A549 (cell line): ENCODE measurements at regions not wholly inside any gene's neighbourhood (a gene's known extent, or its start where the extent isn't known, plus 50 kb on each side); places are given as distances from the start of the nearest gene placed in this dataset.

Experiments used
- ATAC-seq, 2 experiments: fragments of 200-7000 bp in 1 of 2; fragments of >200 bp in 1 of 2; cut with Nextera tagmentation in 1 of 2; cut with Tn5 transposase in 1 of 2; 3 replicates each; pipeline versions ENCODE4 v1.8.0 to v1.9.1; 2018 to 2020; ENCODE audit warnings: mild to moderate bottlenecking in 1 of 2, moderate library complexity in 1 of 2
- CTCF ChIA-PET: fragments of 300-600 bp; sonication (Branson Sonifier 250); formaldehyde crosslinking; extraction: SDS; loops from one replicate; lab custom pipeline; 2021; ENCODE audit warnings: antibody characterized with exemption, inconsistent platforms; lab: Yijun Ruan, JAX
- POLR2A ChIA-PET: fragments of 350-600 bp; formaldehyde crosslinking; extraction: SDS; loops from one replicate; lab custom pipeline; 2021; ENCODE audit warnings: antibody characterized with exemption, inconsistent platforms; lab: Yijun Ruan, JAX
- DNase-seq, 2 experiments: peaks; one replicate each; pipeline versions ENCODE4 v3.0.0 to v3.0.0-alpha.2; 2011 to 2016; ENCODE audit warnings: low read depth in 1 of 2, low spot score in 1 of 2
- FAIRE-seq: peaks from 2 replicates; lab custom pipeline; 2011; peaks lifted over from hg19 to GRCh38; lab: Jason Lieb, UNC
- H3K27ac ChIP-seq, 2 experiments: fragments of >200 bp; sonication (Bioruptor Twin); formaldehyde crosslinking; 3 replicates each; pipeline ENCODE4 v1.5.1; 2016 to 2017
- H3K4me1 ChIP-seq: fragments of >200 bp; sonication (Bioruptor Twin); formaldehyde crosslinking; 3 replicates; pipeline ENCODE4 v1.6.1; 2016
- H3K4me2 ChIP-seq: fragments of >200 bp; sonication (Bioruptor Twin); formaldehyde crosslinking; 3 replicates; pipeline ENCODE4 v1.6.1; 2016
- H3K4me3 ChIP-seq: fragments of >200 bp; sonication (Bioruptor Twin); formaldehyde crosslinking; 3 replicates; pipeline ENCODE4 v1.5.1; 2016
- H3K9me3 ChIP-seq: fragments of >200 bp; sonication (Bioruptor Twin); formaldehyde crosslinking; 3 replicates; pipeline ENCODE4 v1.6.1; 2016
- CBX2 ChIP-seq: fragments of 200-600 bp; sonication (generic); IDR thresholded peaks from 2 replicates; pipeline ENCODE4 v1.6.1; 2016; ENCODE audit warnings: low read depth, mild to moderate bottlenecking, borderline replicate concordance
- EHMT2 ChIP-seq: fragments of 200-600 bp; sonication (generic); IDR thresholded peaks from 2 replicates; pipeline ENCODE4 v1.6.1; 2016; ENCODE audit warnings: antibody characterized with exemption, low read depth, mild to moderate bottlenecking, moderate library complexity
- FOSL2 ChIP-seq, 2 experiments: fragments of 450-650 bp in 1 of 2; fragments of >200 bp in 1 of 2; sonication (Bioruptor Twin) in 1 of 2; formaldehyde crosslinking; IDR thresholded peaks; 2 replicates each; pipeline versions ENCODE4 v1.5.0 to v1.6.1; 2016 to 2020; ENCODE audit warnings: mild to moderate bottlenecking in 1 of 2, moderate library complexity in 1 of 2
- HEYL ChIP-seq: fragments of 250-450 bp; sonication (Bioruptor Pico); IDR thresholded peaks from 2 replicates; pipeline ENCODE4 v1.8.0; 2021; ENCODE audit warnings: mild to moderate bottlenecking, moderate library complexity
- HOXA7 ChIP-seq: fragments of 250-450 bp; sonication (Bioruptor Pico); IDR thresholded peaks from 2 replicates; pipeline ENCODE4 v1.5.0; 2020; ENCODE audit warnings: mild to moderate bottlenecking, moderate library complexity
- HOXB13 ChIP-seq: fragments of 250-450 bp; sonication (Bioruptor Pico); IDR thresholded peaks from 2 replicates; pipeline ENCODE4 v1.5.0; 2020; ENCODE audit warnings: low read depth, mild to moderate bottlenecking, moderate library complexity
- HOXB5 ChIP-seq: fragments of 250-450 bp; sonication (Bioruptor Pico); IDR thresholded peaks from 2 replicates; pipeline ENCODE4 v1.5.0; 2020; ENCODE audit warnings: mild to moderate bottlenecking, moderate library complexity
- JUN ChIP-seq, 2 experiments: fragments of >200 bp; sonication (Bioruptor Twin); formaldehyde crosslinking; IDR thresholded peaks; 2 replicates in 1 of 2; 3 replicates in 1 of 2; pipeline ENCODE4 v1.6.1; 2016 to 2017
- JUNB ChIP-seq: fragments of >200 bp; sonication (Bioruptor Twin); formaldehyde crosslinking; IDR thresholded peaks from 2 replicates; pipeline ENCODE4 v1.6.1; 2016
- MAZ ChIP-seq: fragments of 150-350 bp; IDR thresholded peaks from 2 replicates; pipeline ENCODE4 v1.6.1; 2014; ENCODE audit warnings: antibody characterized with exemption, low read depth, low read length, borderline replicate concordance
- NFE2L2 ChIP-seq: fragments of 150-350 bp; conservative IDR thresholded peaks from 2 replicates; pipeline ENCODE4 v1.6.1; 2014; ENCODE audit warnings: low read length
- NR3C1 ChIP-seq: fragments of >200 bp; sonication (Bioruptor Twin); formaldehyde crosslinking; IDR thresholded peaks from 3 replicates; pipeline ENCODE4 v1.6.1; 2017
- POLR2A ChIP-seq: IDR thresholded peaks from 2 replicates; pipeline ENCODE4 v1.6.1; 2012; ENCODE audit warnings: mild to moderate bottlenecking, low read length
- RARB ChIP-seq: fragments of 250-450 bp; sonication (Bioruptor Pico); IDR thresholded peaks from 2 replicates; pipeline ENCODE4 v1.8.0; 2021; ENCODE audit warnings: mild to moderate bottlenecking, moderate library complexity
- RCOR1 ChIP-seq: fragments of 150-350 bp; IDR thresholded peaks from 2 replicates; pipeline ENCODE4 v1.6.1; 2014; ENCODE audit warnings: antibody characterized with exemption, low read length, low read depth
- SMC3 ChIP-seq: fragments of >200 bp; sonication (Bioruptor Twin); formaldehyde crosslinking; IDR thresholded peaks from 3 replicates; pipeline ENCODE4 v1.6.1; 2018; ENCODE audit warnings: inconsistent platforms
- ZNF302 ChIP-seq: fragments of 250-450 bp; sonication (Bioruptor Pico); IDR thresholded peaks from 2 replicates; pipeline ENCODE4 v1.9.0; 2021; ENCODE audit warnings: inconsistent platforms, mild to moderate bottlenecking, moderate library complexity
- WGBS: methylation state at CpG from one replicate; pipeline ENCODE4 v1.1.6; 2017; ENCODE audit errors: missing lambda C conversion rate; 5-methylcytosine and 5-hydroxymethylcytosine counted together
- TF ChIP-seq, protein P1 (sequence below): fragments of 150-350 bp; IDR thresholded peaks from 2 replicates; pipeline ENCODE4 v1.6.1; 2014; ENCODE audit warnings: low read depth, mild to moderate bottlenecking, low read length
- TF ChIP-seq, protein P2 (sequence below): fragments of >200 bp; sonication (Bioruptor Twin); formaldehyde crosslinking; IDR thresholded peaks from 2 replicates; pipeline ENCODE4 v1.6.1; 2016
- TF ChIP-seq, protein P3 (sequence below): fragments of >200 bp; sonication (Bioruptor Twin); formaldehyde crosslinking; IDR thresholded peaks from 3 replicates; pipeline ENCODE4 v1.6.1; 2016
- TF ChIP-seq, protein P4 (sequence below): IDR thresholded peaks from 2 replicates; pipeline ENCODE4 v1.6.1; 2012
- TF ChIP-seq, protein P5 (sequence below): fragments of 250-450 bp; sonication (Bioruptor Pico); IDR thresholded peaks from 2 replicates; pipeline ENCODE4 v1.5.0; 2020; ENCODE audit warnings: low read depth, mild to moderate bottlenecking, moderate library complexity

DNA sequence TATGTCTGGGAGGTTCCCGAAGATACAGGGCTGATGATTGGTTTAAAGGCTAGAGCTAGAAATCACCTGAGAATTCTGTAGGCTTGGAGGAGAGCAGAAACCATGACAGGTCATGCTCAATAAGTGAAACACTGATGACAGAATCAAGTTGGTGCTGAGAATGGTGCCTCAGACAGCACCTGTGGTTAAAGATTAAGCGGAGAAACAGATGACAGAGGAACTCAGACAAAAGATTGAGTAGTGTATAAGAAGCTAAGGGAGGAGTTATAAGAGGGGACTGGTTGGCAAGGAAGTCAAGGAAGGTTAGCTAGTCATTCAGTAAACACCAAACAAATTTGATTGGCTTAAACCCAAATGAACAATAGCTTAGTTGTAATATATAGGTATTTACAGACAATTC lies 385.4 kb upstream of the CNKSR2 start:
- 68% methylated on average over 2 of the region's 2 CpGs for WGBS
- peak; percentile 84 for FAIRE-seq

DNA sequence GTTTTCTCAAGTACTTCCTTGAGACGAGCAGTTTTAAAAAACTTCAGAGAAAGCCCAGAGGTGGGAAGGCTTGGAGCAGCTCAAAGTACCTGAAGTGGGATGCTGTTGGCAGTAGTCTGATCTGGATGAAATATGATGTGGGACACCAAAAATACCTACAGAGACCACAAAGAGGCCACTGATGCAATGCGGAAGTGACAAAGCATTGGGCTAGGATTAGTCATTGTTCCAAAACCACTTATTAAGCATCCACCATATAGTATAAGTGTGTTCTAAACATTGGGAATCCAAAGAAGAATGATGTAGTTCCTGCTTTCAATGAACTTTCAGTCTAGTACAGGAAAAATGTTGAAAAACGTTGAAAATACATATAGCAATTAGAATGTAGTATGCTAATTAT lies 386.1 kb upstream of the CNKSR2 start:
- ChIA-PET POLR2A (no interaction called here), CTCF (no interaction called here)
- TF ChIP-seq HOXB13 = no peak
- no peak for TF ChIP-seq HEYL (CRISPR knock-in tag)
- Histone ChIP-seq H3K27ac (no peak overlapping the region), H3K4me3 (no peak overlapping the region), H3K4me2 (no peak overlapping the region), H3K9me3 (no peaks in the 10 kb centered on the region), H3K4me1 (no peaks in the 10 kb centered on the region)
- FAIRE-seq (peak; percentile 78), ATAC-seq (no peak), DNase-seq (no peak)
- WGBS = 65% methylated on average over 3 of the region's 3 CpGs

More for the DNA sequence above, 385.4 kb upstream of the CNKSR2 start:
- no peak for ATAC-seq
- POLR2A ChIA-PET = no interaction called here
- TF ChIP-seq SMC3 (no peak), EHMT2 (no peak), HOXB5 (CRISPR knock-in tag) (no peak), ZNF302 (CRISPR knock-in tag) (no peak), MAZ (no peak), HOXB13 (no peak)
- TF ChIP-seq, protein P1, sequence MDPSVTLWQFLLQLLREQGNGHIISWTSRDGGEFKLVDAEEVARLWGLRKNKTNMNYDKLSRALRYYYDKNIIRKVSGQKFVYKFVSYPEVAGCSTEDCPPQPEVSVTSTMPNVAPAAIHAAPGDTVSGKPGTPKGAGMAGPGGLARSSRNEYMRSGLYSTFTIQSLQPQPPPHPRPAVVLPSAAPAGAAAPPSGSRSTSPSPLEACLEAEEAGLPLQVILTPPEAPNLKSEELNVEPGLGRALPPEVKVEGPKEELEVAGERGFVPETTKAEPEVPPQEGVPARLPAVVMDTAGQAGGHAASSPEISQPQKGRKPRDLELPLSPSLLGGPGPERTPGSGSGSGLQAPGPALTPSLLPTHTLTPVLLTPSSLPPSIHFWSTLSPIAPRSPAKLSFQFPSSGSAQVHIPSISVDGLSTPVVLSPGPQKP = no peak
- TF ChIP-seq, protein P2, sequence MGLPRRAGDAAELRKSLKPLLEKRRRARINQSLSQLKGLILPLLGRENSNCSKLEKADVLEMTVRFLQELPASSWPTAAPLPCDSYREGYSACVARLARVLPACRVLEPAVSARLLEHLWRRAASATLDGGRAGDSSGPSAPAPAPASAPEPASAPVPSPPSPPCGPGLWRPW = no peak
- TF ChIP-seq, all 56 proteins: peak for 0
- no peak overlapping the region for H3K27ac ChIP-seq
- no peaks in the 10 kb centered on the region for H3K4me1 ChIP-seq
- no peak for DNase-seq
- no peak overlapping the region for H3K4me3 ChIP-seq
- CTCF ChIA-PET = no interaction called here
- H3K4me2 ChIP-seq = no peak overlapping the region
- no peaks in the 10 kb centered on the region for H3K9me3 ChIP-seq

DNA sequence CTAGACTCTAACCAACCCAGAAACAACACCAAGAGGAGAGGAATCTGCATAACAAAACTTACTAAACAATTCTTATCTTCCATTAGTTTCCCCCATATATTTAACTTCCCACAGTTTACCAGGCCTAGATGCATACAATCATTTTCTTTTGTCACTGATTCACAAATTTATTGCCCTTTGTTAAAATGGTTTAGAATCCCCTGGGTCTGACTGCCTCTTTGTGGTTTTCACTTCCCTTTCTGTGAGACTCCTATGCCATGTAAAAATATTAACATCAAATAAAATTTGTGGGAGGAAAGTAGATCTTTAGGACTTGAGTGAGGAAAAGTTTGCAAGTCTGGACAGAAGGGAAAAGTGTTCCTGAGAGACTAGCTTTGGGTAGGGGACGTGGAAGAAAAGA lies 393.8 kb upstream of the CNKSR2 start:
- peak; percentile 7 for FAIRE-seq
- POLR2A ChIA-PET = no interaction called here
- CTCF ChIA-PET = no interaction called here

More for the DNA sequence above, 393.8 kb upstream of the CNKSR2 start:
- Histone ChIP-seq H3K27ac (no peak overlapping the region), H3K9me3 (no peaks in the 10 kb centered on the region), H3K4me2 (no peak overlapping the region), H3K4me1 (no peaks in the 10 kb centered on the region), H3K4me3 (no peak overlapping the region)
- no peak for ATAC-seq
- DNase-seq = no peak
- 59% methylated on average over 1 of the region's 1 CpG for WGBS
- TF ChIP-seq HOXB13 (no peak), JUNB (no peak), NR3C1 (no peak), SMC3 (no peak), RCOR1 (no peak), RARB (CRISPR knock-in tag) (no peak), JUN (IDR thresholded peaks at IDR 0.05) (no peak), POLR2A (no peak), CBX2 (no peak), HOXA7 (no peak), NFE2L2 (no peak), FOSL2 (IDR thresholded peaks at IDR 0.05) (no peak), FOSL2 (CRISPR knock-in tag; IDR thresholded peaks at IDR 0.05) (no peak)
- TF ChIP-seq, protein P3, sequence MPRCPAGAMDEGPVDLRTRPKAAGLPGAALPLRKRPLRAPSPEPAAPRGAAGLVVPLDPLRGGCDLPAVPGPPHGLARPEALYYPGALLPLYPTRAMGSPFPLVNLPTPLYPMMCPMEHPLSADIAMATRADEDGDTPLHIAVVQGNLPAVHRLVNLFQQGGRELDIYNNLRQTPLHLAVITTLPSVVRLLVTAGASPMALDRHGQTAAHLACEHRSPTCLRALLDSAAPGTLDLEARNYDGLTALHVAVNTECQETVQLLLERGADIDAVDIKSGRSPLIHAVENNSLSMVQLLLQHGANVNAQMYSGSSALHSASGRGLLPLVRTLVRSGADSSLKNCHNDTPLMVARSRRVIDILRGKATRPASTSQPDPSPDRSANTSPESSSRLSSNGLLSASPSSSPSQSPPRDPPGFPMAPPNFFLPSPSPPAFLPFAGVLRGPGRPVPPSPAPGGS = no peak
- TF ChIP-seq, protein P4, sequence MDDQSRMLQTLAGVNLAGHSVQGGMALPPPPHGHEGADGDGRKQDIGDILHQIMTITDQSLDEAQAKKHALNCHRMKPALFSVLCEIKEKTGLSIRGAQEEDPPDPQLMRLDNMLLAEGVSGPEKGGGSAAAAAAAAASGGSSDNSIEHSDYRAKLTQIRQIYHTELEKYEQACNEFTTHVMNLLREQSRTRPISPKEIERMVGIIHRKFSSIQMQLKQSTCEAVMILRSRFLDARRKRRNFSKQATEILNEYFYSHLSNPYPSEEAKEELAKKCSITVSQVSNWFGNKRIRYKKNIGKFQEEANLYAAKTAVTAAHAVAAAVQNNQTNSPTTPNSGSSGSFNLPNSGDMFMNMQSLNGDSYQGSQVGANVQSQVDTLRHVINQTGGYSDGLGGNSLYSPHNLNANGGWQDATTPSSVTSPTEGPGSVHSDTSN = no peak
- TF ChIP-seq, protein P5, sequence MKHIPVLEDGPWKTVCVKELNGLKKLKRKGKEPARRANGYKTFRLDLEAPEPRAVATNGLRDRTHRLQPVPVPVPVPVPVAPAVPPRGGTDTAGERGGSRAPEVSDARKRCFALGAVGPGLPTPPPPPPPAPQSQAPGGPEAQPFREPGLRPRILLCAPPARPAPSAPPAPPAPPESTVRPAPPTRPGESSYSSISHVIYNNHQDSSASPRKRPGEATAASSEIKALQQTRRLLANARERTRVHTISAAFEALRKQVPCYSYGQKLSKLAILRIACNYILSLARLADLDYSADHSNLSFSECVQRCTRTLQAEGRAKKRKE (CRISPR knock-in tag) = no peak
